Suprapubic skin (tissue), 3 donors: ENCODE measurements at regions not wholly inside any gene's neighbourhood (a gene's known extent, or its start where the extent isn't known, plus 50 kb on each side); places are given as distances from the start of the nearest gene placed in this dataset.

Experiments
- EP300 ChIP-seq: sonication (generic); formaldehyde crosslinking; IDR thresholded peaks from one replicate; pipeline ENCODE4 v1.6.1; 2017; ENCODE audit warnings: antibody characterized with exemption
- POLR2A ChIP-seq, 2 donors: fragments of 450-650 bp; IDR thresholded peaks; one replicate each; pipeline ENCODE4 v1.6.1; 2017; ENCODE audit warnings: antibody characterized with exemption in 2 of 2, mild to moderate bottlenecking in 2 of 2, moderate library complexity in 2 of 2
- TF ChIP-seq, protein P1 (sequence below), 2 donors: fragments of 200-600 bp in 1 of 2; fragments of 450-650 bp in 1 of 2; sonication (generic) in 1 of 2; IDR thresholded peaks; one replicate each; pipeline ENCODE4 v1.5.1; 2016 to 2019; ENCODE audit warnings: antibody characterized with exemption in 2 of 2, mild to moderate bottlenecking in 1 of 2, moderate library complexity in 1 of 2

DNA sequence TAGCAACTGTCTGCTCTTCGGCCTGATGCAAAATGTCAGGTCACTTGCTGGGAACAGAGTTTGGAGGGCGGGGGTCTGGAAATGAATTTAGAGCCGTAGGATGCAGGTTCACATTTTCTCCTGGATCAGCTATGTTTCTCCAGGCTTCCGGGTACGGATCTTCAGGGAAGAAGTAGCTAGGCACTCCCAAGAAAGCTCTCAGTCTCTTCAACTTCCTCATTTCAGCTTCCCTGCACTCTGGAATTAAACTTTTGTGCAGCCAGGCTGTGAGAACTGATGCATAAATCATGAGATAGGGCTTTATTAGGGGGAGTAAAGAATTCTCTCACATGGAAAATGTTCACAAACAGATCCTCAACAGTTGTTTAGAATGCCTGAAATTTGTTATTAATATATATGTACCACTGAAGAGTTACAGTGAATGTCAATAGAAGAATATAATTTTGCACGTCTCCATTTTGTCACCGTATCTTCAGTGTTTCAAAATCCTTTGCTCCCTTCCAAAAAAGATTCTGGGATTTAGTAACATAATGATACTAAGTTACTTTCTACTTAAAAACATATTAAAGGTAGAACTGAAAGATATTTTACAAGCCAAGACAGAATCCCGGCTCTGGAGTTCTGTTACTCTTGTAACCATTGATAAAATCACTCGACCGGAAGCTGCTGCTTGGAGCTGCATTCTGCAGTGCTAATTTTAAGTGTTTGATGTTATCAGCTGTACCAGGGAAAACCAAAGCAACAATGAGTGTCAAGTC, 178.5 kb upstream of the P2RY1 start:
- TF ChIP-seq POLR2A (IDR thresholded peaks at IDR 0.05) (no peak), EP300 (no peak)
- TF ChIP-seq, protein P1, sequence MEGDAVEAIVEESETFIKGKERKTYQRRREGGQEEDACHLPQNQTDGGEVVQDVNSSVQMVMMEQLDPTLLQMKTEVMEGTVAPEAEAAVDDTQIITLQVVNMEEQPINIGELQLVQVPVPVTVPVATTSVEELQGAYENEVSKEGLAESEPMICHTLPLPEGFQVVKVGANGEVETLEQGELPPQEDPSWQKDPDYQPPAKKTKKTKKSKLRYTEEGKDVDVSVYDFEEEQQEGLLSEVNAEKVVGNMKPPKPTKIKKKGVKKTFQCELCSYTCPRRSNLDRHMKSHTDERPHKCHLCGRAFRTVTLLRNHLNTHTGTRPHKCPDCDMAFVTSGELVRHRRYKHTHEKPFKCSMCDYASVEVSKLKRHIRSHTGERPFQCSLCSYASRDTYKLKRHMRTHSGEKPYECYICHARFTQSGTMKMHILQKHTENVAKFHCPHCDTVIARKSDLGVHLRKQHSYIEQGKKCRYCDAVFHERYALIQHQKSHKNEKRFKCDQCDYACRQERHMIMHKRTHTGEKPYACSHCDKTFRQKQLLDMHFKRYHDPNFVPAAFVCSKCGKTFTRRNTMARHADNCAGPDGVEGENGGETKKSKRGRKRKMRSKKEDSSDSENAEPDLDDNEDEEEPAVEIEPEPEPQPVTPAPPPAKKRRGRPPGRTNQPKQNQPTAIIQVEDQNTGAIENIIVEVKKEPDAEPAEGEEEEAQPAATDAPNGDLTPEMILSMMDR (IDR thresholded peaks at IDR 0.05), result no peak
